GM21381 (cell line): ENCODE measurements at regions not wholly inside any gene's neighbourhood (a gene's known extent, or its start where the extent isn't known, plus 50 kb on each side); places are given as distances from the start of the nearest gene placed in this dataset.
"Not testable (repeated sequence)": the region's sequence is repeated elsewhere in the genome, so short reads cannot be mapped to it uniquely, and the experiment has no call there.

Experiments
- ATAC-seq: cut with Tn5 transposase; IDR thresholded peaks from one replicate; pipeline ENCODE4 v1.9.1; 2021; ENCODE audit warnings: mild to moderate bottlenecking, moderate library complexity; ENCODE audit not compliant: unreplicated experiment

DNA sequence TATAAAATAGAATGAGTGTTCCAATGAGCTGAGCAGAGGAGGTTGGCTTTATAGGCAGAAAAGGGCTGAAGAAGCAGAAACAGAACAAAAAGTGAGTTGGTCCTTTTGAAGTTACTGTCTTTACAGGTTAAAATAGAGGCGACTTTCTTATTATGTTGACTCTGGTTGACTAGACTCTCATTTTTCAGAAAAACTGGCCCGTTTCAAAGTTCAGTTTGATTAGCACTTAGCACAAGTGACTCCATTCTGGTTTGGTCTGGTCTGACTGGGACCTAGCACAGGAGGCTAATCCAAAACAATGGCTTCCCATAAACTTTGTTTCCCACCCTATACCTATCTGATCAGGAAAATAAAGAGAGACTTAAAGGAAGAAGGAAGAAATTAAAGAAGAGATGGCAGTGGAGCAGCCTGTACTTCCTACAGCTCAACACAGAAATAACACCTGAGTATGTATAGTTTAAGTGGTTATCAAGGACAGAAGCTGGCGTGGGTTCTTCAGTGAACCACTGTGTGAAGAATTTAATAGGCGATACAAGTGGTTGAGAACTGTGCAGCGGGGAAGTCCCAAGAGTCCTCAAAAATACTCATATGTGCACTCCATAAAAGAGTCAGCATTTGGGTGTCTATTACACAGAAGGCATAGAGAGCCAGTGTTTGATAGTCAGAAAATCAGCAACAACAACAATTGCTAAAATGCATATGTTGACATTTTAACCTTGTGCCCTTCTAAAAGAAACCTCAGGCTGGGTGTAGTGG is 554.8 kb upstream of the HTR2C start:
- ATAC-seq = no peak

DNA sequence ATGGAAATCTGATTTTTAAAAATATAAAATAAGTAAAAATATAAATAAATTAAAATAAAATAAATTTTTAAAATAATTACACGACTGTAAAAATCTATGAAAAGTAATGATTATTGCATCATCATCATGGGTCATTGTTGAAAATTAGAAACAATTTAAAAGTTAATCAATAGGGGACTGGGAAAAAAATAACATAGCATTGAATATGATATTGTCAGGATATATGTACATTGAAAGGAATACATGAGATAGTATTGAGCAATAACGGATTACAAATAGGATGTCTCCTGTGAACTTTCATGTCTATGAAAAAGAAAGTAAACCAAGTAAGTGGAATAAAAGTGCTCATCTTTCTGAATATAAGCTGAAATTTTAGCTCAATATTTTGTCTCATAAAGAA is 566.8 kb upstream of the HTR2C start:
- no peak for ATAC-seq

DNA sequence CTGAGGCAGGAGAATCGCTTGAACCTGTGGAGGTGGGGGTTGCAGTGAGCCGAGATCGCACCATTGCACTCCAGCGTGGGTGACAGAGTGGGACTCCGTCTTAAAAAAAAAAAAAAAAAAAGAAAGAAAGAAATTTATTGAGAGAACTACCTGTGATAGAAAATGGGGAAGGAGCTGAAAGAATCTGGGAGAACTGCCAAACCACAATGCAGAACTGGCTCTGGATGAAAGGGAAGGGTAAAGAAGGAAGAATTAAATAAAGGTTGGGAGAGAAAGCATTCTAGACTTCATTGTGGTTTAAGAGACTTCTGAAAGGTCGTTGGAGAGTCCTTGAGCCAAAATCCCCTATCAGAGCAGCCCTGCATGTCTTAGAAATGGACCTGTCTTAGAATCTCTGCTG is 567.9 kb upstream of the HTR2C start:
- no peak for ATAC-seq

DNA sequence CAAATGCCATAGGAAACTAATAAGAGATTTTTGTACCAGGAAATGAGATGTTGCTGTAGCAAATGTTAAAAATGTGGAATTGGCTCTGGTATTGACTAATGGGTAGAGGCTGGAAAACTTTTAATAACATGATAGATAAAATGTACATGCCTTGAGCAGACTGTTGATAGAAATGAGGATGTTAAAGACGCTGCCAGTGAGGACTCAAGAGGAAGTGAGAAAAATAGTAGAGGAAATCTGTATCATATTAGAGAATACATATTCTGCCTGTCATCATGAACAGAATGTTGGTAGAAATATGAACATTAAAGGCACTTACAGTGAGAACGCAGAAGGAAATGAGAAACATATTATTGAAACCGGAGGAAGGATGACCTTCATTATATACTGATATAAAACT is 577.2 kb upstream of the HTR2C start:
- no peak for ATAC-seq

DNA sequence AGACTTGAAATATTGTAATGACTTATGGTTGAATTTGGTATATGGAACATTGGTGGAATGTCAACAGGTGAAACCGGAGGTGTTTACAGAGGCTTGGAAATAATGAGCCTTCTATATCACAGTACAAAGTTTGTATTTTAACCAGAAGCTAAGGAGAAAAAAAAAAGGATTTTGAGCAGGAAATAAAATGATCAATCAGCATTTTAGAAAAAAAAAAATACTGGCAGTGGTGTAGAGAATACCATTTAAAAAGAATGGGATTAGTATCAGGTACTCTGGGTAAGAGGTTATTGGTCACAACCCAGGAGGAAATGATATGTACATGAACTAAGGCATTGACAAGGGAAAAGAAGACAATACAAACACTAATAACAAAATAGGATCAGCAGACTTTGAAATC is 587.1 kb upstream of the HTR2C start:
- ATAC-seq = no peak

DNA sequence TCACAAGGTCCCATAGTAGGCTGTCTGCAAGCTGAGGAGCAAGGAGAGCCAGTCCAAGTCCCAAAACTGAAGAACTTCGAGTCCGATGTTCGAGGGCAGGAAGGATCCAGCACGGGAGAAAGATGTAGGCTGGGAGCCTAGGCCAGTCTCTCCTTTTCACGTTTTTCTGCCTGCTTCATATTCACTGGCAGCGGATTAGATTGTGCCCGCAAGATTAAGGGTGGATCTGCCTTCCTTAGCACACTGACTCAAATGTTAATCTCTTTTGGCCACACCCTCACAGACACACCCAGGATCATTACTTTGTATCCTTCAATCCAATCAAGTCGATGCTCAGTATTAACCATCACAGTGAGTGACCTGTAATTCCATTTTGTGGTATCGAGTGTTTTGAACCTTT is 592.2 kb upstream of the HTR2C start:
- not testable (repeated sequence) for ATAC-seq

DNA sequence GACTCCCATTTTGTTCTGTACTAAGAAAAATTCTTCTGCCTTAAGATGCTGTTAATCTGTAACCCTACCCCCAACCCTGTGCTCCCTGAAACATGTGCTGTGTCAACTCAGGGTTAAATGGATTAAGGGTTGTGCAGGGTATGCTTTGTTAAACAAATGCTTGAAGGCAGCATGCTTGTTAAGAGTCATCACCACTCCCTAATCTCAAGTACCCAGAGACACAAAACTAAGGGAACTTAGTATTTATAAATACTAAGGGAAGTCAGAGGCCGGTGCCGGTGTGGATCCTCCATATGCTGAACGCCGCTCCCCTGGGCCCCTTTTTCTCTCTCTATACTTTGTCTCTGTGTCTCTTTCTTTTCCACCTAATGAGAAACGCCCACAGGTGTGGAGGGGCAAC is 593.2 kb upstream of the HTR2C start:
- ATAC-seq = not testable (repeated sequence)

DNA sequence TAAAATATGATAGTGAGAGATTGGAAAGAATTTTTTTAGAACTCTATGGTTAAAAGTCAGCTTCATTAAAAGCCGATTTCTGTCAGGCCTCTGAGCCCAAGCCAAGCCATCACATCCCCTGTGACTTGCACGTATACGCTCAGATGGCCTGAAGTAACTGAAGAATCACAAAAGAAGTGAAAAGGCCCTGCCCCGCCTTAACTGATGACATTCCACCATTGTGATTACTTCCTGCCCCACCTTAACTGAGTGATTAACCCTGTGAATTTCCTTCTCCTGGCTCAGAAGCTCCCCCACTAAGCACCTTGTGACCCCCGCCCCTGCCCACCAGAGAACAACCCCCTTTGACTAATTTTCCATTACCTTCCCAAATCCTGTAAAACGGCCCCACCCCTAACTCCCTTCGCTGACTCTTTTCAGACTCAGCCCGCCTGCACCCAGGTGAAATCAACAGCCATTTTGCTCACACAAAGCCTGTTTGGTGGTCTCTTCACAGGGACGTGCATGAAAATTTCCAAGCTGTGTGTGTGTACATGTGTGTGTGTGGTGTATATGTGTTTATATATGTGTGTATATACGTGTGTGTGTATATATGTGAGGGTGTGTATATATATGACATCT is 595.5 kb upstream of the HTR2C start:
- not testable (repeated sequence) for ATAC-seq

DNA sequence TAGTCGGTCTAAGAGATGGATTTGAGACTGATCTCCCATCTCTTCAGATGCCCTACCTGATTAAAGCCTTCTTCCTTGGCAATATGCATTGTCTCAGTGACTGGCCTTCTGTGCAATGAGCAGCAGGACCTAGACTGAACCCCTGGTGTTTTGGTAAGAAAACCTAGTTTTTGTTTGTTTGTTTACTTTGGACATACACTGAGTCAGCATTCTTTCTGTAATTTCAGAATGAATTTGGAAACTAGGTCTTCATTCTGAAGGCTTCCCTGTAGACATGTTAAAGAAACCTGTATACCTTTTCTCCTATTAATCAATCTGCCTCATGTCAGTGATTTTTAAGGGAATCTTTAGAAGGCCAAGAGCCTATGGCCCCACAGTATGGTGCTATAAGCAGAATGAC is 597.5 kb upstream of the HTR2C start:
- no peak for ATAC-seq

DNA sequence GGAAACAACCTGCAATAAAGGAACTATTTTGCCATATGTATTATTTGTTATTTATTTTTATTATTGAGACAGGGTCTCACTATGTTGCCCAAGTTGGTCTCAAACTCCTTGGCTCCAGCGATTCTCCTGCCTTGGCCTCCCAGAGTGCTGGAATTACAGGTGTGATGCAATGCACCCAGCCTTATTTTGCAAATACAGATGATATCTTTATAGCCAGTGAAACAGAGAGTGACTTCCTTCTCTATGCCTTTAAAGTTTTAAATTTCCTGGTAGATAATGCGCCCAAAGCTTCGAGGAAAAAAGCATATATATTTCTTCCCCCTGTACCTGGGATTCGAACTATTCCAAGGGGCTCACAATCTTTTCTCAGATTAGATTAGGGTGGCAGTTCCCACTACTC is 601.1 kb upstream of the HTR2C start:
- no peak for ATAC-seq

DNA sequence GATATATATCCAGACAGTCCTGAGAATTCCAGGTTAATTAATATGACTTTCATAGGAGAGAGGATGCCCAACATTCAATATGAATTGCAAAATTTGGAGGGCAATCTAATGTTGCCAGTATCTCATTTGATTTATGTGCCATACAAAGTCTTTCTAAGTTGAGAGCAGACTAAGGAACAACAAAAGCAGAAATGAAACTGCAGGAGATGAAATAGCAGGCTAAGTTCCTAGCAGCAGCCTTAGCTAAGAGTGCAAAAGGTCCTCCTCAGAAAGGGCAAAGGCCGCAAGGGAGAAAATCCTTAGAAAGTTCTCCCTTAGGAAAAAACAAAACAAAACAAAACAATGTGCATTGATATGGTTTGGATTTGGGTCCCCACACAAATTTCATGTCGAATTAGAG is 602.9 kb upstream of the HTR2C start:
- no peak for ATAC-seq

DNA sequence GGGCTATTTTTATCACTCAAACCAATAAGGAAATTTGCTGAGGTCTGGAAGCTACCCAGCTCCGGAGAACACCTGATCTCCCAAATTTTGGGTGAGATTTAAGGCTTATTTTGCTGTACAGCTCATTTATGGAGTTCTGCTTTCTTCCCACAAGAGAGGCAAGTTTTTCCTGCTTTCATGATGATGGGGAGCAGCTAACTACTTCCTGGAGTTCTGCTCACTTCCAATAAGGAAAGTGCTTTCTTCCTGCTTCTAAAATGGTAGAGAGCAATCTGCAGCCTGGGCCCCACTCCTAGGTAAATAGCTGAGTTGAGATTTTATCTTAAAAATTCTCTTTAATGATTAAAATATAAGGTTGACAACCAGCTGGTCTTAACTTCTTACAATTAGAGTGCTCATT is 606.0 kb upstream of the HTR2C start:
- no peak for ATAC-seq

DNA sequence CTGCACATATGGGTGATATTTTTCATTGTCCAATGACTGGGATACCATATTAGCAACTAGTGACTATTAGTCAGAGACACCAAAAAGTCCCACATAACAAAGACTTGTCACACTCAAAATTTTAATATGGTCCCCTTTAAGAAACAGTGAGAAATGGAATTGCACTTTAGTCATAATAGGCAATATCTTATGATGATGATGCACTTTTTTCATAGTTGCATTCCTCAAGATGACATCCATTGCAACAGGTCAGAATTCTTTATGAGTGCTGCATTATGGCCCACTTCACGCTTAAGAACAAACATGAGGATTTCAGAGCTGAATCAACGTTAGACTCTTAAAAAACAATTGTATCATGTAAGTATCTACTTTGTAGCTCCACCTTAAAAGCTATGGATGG is 608.4 kb upstream of the HTR2C start:
- ATAC-seq = no peak

DNA sequence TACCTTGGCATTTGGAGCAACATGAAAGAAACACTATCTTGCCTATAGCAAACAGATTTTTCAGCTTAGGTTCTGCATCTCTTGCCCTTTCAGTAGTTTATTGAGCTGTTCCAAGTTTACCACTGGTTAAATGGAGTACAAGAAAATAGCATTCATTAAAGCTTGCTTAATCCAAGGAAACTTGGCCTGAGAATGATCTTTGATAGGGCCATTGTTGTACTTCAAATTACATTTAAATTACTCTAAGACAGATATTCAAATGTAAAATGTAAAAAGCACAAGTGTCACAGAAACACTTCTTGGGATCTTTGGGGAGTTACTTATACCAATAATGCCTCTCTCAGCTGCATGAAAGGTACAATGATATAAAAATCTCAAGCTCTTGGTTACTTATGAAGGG is 609.0 kb upstream of the HTR2C start:
- no peak for ATAC-seq

DNA sequence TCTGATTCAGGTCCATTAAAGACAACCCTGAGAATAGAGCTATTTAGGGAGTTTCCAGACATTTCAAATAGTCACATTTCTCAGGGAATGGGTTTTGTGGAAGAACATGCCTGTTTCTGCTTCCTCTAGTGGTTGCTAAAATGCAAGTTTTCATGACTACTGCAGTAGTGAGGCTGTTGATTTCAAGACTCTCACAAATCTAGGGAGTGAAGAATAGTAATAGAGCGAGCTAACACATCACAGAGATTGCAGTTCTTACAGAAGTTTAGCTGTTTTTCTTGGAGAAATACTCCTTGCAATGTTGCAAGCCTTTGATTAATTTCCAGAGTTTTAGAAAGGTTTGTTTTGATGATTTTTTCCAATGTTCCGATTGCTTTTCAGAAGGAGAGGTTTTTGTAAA is 610.2 kb upstream of the HTR2C start:
- ATAC-seq = no peak

DNA sequence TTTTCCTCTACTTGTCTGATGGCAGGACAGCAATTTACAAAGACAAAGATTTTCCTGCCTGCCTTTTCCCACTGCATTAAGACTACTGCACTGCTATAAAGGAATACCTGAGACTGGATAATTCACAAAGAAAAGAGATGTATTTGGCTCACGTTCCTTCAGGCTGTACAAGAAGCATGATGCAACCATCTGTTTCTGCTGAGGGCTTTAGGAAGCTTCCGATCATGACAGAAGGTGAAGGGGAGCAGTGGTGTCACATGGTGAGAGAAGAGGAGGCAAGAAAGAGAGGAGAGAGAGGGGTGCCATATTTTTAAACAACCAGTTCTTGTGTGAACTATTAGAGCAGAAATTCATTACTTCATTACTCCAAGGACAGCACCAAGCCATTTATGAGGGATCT is 617.1 kb upstream of the HTR2C start:
- ATAC-seq = no peak

DNA sequence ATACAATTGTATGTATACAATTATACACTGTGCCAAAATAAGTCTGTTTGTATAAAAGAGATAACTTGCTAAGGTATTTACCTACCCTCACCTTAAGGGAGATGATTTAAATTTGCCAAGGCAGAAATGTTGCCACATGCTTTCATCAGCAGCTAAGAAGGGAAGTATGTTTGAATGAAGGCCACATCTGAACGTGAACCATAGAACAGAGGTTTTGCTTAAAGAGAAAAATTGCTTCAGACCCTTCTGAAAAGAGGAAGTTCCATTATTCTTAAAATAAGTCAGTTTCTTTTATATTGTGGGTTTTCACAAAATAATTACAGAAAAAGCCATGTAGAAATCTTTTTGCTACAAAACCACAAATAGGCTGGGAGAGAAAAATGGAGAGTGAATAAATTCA is 621.5 kb upstream of the HTR2C start:
- no peak for ATAC-seq

DNA sequence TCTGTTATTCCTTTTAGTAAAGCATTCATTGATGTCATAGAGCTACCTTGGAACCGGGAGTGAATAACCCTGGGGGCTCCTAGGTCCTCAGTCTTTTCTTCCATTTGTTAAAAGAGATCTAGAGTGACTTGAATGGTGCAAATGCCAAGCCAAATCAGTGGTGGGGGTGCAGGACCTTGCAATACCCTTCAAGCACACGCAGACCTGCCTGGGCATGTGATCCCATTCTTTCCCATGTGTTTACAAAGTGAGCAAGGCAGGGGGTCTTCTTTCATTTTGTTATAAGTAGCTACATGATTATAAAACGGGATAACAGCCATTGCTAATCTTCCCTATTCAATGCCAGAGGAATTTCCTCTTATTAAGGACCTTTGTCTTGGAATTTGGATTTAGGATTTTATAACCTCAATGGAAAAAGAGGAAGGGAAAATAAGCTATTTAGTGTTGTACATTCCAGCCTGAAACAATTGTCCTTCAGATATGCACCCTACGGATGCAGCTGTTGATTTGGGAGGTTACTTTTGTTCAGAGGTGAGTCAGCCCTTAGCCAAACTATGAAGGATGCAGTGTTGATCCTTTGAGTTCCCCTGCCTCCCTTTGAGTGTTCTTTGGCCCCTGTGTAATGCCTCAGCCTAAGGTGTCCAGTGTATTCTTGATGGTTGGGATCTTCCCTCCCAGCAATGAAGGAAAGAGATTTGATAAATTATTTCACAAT is 623.8 kb upstream of the HTR2C start:
- no peak for ATAC-seq

DNA sequence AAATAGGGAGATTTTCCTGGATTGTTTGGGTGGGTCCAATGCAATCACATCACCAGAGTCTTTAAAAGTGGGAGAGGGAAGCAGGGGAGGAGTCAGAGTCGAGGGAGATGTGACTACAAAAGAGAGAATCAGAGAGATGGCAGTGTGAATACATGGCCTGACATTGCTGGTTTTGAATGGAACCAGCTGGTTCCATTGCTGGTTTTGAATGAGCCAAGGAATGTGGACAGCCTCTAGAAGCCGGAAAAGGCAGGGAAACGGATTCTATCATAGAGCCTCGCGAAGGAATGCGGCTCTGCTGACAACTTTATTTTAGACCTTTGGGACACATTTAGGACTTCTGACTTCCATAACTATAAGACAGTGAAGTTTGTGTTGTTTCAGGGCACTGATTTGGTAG is 627.0 kb upstream of the HTR2C start:
- ATAC-seq = no peak

DNA sequence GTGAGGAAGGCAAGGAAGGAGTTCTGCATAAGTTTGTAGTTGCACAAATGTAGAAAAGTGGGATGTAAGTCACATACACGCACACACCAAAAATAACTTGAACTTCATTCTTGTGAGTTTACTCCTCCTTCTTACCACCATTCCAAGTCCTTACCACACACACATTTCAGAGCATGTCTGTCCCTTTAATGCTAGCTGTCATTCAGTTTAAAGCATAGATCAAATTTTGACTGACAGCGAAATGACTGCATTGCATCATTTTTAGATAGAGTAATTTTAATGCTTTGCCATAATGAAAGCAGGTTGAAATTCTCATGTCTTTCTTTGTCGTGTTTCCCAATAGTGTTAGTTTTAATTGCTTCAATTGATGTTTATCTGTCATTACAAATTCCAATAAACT is 629.6 kb upstream of the HTR2C start:
- ATAC-seq = no peak

DNA sequence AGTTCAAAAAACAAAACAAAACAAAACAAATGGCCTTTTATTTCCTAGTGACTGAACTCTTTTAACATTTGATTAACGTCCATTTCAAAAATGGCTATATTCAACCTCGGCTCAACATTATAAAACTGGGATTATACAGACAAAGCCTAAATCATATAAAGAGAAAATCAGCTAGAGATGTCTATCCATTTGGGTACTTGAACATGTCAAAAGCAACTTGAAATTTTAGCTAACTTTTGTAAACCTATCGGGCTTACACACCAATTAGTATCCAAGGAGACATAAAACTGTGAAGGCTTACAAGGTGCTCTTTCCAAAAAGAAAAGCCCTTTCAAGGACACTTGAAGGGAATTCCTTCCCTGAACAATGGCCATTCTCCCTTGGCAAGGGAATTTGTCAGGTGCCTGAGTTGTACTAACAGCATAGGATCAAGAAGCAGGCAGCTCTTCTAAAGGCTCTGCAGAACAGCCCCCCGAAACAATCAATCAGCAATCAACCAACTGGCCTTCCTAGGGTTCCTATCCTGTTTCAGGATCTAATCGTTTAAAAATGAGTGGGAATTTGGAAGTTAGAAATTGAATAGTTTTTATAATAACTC is 633.7 kb upstream of the HTR2C start:
- no peak for ATAC-seq

DNA sequence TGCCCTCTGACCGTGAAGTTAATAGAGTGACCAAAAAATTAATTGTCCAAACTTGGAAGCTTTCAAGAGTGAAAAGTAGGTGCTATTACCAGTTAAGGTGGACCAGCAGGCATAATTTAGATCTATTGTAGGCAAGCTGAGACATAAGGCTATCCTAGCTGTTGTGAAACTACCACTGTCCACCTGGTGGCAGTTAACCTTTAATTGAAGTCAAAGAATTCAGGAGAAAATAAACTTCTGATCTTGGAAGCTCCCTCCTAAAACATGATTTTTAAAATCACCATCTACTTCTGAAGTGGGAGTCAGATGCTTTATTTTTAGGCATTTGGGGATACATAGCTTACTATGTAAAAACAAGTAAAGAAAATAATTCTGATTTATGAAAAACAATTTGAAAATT is 636.3 kb upstream of the HTR2C start:
- ATAC-seq = no peak
